Endodermal cell (in vitro differentiated cells): ENCODE measurements at regions not wholly inside any gene's neighbourhood (a gene's known extent, or its start where the extent isn't known, plus 50 kb on each side); places are given as distances from the start of the nearest gene placed in this dataset.

ENCODE experiments used
- DNase-seq: peaks from one replicate; pipeline ENCODE4 v3.0.0-alpha.2; 2017
- H3K27ac ChIP-seq: 2 replicates; pipeline ENCODE4 v1.5.1; 2013; ENCODE audit warnings: mild to moderate bottlenecking, low read depth, low read length, moderate library complexity
- H3K27me3 ChIP-seq: 2 replicates; pipeline ENCODE4 v1.6.1; 2013; ENCODE audit warnings: mild to moderate bottlenecking, low read length, moderate library complexity; ENCODE audit not compliant: insufficient read depth, control insufficient read depth, poor library complexity, severe bottlenecking
- H3K36me3 ChIP-seq: 2 replicates; pipeline ENCODE4 v1.7.0; 2013; ENCODE audit warnings: mild to moderate bottlenecking, low read length, moderate library complexity; ENCODE audit not compliant: control insufficient read depth, insufficient read depth
- H3K4me1 ChIP-seq: one replicate; pipeline ENCODE4 v1.7.0; 2013; ENCODE audit warnings: low read length; ENCODE audit not compliant: control insufficient read depth, insufficient read depth
- H3K4me3 ChIP-seq: 2 replicates; pipeline ENCODE4 v1.5.1; 2013; ENCODE audit warnings: mild to moderate bottlenecking, low read length, moderate library complexity
- H3K9ac ChIP-seq: 2 replicates; pipeline ENCODE4 v1.6.1; 2013; ENCODE audit warnings: mild to moderate bottlenecking, low read length, moderate library complexity; ENCODE audit not compliant: poor library complexity, severe bottlenecking; ENCODE audit errors: extremely low read depth
- H3K9me3 ChIP-seq: 2 replicates; pipeline ENCODE4 v1.6.1; 2013; ENCODE audit warnings: mild to moderate bottlenecking, low read length, moderate library complexity; ENCODE audit not compliant: control insufficient read depth
- H3K27ac Mint-ChIP-seq: 2 replicates; pipeline ENCODE4 v1.8.0; 2020; ENCODE audit warnings: mixed read lengths
- H3K27me3 Mint-ChIP-seq: 2 replicates; pipeline ENCODE4 v1.8.0; 2021; ENCODE audit warnings: mild to moderate bottlenecking, mixed read lengths; ENCODE audit not compliant: insufficient read depth
- H3K36me3 Mint-ChIP-seq: 2 replicates; pipeline ENCODE4 v1.8.0; 2020; ENCODE audit warnings: low read depth, mixed read lengths
- H3K4me1 Mint-ChIP-seq: 2 replicates; pipeline ENCODE4 v1.8.0; 2020; ENCODE audit warnings: mixed read lengths
- H3K4me3 Mint-ChIP-seq: 2 replicates; pipeline ENCODE4 v1.8.0; 2020; ENCODE audit warnings: mild to moderate bottlenecking, moderate library complexity, mixed read lengths
- H3K9me3 Mint-ChIP-seq: 2 replicates; pipeline ENCODE4 v1.8.0; 2020; ENCODE audit warnings: mild to moderate bottlenecking, mixed read lengths
- WGBS, 2 experiments: methylation state at CpG; one replicate each; pipeline versions ENCODE4 v1.1.5 to v1.1.7; 2013; ENCODE audit warnings: missing lambda C conversion rate in 2 of 2, mixed read lengths in 1 of 2; ENCODE audit not compliant: insufficient coverage in 1 of 2, insufficient read length in 1 of 2; 5-methylcytosine and 5-hydroxymethylcytosine counted together
- TF ChIP-seq, protein P1 (sequence below): fragments of 200-600 bp; sonication (generic); conservative IDR thresholded peaks from 2 replicates; pipeline ENCODE4 v1.5.0; 2021; ENCODE audit warnings: antibody characterized with exemption, mild to moderate bottlenecking

DNA sequence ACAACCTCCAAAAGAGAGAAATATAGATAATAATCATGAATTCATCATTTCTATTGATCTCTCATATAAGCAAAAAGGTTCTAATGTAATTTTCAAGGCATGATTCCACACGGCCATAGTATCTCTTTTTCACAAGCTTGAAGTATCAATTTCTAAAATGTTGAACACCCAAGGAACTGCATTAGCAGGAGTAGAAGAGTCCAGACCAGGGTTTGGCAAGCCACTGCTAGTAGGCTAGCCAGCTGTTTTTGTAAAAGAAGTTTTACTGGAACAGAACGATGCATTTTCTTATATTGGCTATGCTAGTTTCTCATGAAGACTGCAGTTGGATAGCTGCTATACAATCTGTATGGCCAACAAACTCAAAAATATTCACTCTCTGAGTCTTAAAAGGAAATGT lies 481.5 kb upstream of the MIR17HG start:
- no peaks in the 10 kb centered on the region for H3K36me3 Mint-ChIP-seq

DNA sequence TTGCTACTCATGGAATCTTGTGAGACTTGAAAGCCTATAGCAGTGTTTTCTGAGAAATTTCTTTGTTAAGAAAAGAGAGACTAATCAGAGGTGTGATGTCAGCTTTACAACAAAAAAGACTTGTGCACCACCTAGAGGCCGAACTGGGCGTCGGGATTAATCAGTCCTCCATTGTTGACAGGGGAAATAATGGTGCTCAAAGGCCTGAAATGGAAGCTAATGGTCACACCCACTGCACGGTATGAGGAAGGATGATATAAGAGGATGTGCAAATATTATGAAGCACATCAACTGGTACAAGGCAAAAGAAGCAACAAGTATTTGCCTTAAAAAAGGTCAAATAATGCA lies 480.2 kb upstream of the MIR17HG start:
- no peaks in the 10 kb centered on the region for H3K4me1 ChIP-seq

More for the DNA sequence above, 481.5 kb upstream of the MIR17HG start:
- DNase-seq: no peak
- Mint-ChIP-seq H3K4me3 (no peak overlapping the region), H3K9me3 (no peaks in the 10 kb centered on the region), H3K4me1 (peaks cover 2% of the 10 kb centered on the region), H3K27me3 (no peaks in the 10 kb centered on the region), H3K27ac (no peak overlapping the region)
- H3K4me1 ChIP-seq: no peaks in the 10 kb centered on the region
- no peak overlapping the region for H3K27ac ChIP-seq
- no peaks in the 10 kb centered on the region for H3K9me3 ChIP-seq
- 93 to 100% methylated on average over 1 to 2 of the region's 2 CpGs for WGBS, 2 experiments
- no peak overlapping the region for H3K4me3 ChIP-seq
- TF ChIP-seq, protein P1, sequence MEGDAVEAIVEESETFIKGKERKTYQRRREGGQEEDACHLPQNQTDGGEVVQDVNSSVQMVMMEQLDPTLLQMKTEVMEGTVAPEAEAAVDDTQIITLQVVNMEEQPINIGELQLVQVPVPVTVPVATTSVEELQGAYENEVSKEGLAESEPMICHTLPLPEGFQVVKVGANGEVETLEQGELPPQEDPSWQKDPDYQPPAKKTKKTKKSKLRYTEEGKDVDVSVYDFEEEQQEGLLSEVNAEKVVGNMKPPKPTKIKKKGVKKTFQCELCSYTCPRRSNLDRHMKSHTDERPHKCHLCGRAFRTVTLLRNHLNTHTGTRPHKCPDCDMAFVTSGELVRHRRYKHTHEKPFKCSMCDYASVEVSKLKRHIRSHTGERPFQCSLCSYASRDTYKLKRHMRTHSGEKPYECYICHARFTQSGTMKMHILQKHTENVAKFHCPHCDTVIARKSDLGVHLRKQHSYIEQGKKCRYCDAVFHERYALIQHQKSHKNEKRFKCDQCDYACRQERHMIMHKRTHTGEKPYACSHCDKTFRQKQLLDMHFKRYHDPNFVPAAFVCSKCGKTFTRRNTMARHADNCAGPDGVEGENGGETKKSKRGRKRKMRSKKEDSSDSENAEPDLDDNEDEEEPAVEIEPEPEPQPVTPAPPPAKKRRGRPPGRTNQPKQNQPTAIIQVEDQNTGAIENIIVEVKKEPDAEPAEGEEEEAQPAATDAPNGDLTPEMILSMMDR: no peak
- no peak overlapping the region for H3K9ac ChIP-seq
- H3K27me3 ChIP-seq: no peaks in the 10 kb centered on the region
- H3K36me3 ChIP-seq: no peaks in the 10 kb centered on the region

DNA sequence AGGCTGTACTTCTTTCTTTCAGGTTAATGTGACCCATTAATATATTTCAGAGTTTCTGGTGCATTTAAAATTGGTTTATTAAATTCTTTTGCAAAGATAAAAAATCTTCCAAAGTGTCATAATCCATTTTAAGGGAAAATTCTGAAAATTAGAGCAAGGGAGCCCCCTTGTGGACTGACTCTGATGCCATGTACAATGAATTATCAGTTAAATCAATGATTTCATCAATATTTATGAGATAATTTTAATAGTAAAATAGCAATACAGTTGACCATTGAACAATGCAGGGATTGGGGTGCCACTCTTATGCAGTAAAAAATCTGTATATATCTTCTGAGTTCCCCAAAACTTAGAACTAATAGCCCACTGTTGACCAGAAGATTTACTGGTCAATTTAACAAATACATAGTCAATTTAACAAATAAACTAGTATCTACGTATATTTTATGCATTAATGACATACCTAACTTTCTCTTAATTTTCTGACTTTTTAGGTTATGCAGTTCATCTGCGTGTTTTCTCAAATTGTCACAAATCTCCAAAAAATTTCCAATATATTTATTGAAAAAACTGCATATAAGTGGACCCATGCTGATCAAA lies 479.1 kb upstream of the MIR17HG start:
- Histone ChIP-seq H3K4me1 (no peaks in the 10 kb centered on the region), H3K36me3 (no peaks in the 10 kb centered on the region), H3K9me3 (no peaks in the 10 kb centered on the region), H3K27me3 (no peaks in the 10 kb centered on the region), H3K9ac (no peak overlapping the region), H3K27ac (no peak overlapping the region), H3K4me3 (no peak overlapping the region)
- peaks cover 8% of the 10 kb centered on the region for H3K4me1 Mint-ChIP-seq
- H3K27ac Mint-ChIP-seq: no peak overlapping the region
- no peak for DNase-seq
- TF ChIP-seq, protein P1: peak; percentile 96
- H3K36me3 Mint-ChIP-seq: no peaks in the 10 kb centered on the region
- H3K27me3 Mint-ChIP-seq: no peaks in the 10 kb centered on the region
- 89 to 100% methylated on average over 1 to 2 of the region's 2 CpGs for WGBS, 2 experiments
- no peak overlapping the region for H3K4me3 Mint-ChIP-seq
- no peaks in the 10 kb centered on the region for H3K9me3 Mint-ChIP-seq

More for the DNA sequence above, 480.2 kb upstream of the MIR17HG start:
- Mint-ChIP-seq H3K36me3 (no peaks in the 10 kb centered on the region), H3K4me1 (peaks cover 3% of the 10 kb centered on the region), H3K27ac (no peak overlapping the region), H3K9me3 (no peaks in the 10 kb centered on the region), H3K27me3 (no peaks in the 10 kb centered on the region), H3K4me3 (no peak overlapping the region)
- H3K36me3 ChIP-seq: no peaks in the 10 kb centered on the region
- H3K27ac ChIP-seq: no peak overlapping the region
- peak; percentile 91 for DNase-seq
- no peak overlapping the region for H3K4me3 ChIP-seq
- H3K9me3 ChIP-seq: no peaks in the 10 kb centered on the region
- H3K9ac ChIP-seq: no peak overlapping the region
- WGBS, 2 experiments: 4 to 10% methylated on average over 3 to 4 of the region's 4 CpGs
- no peaks in the 10 kb centered on the region for H3K27me3 ChIP-seq
- TF ChIP-seq, protein P1: peak; percentile 89
